Common myeloid progenitor, CD34-positive (primary cell): ENCODE measurements at regions not wholly inside any gene's neighbourhood (a gene's known extent, or its start where the extent isn't known, plus 50 kb on each side); places are given as distances from the start of the nearest gene placed in this dataset.
"Not testable (repeated sequence)": the region's sequence is repeated elsewhere in the genome, so short reads cannot be mapped to it uniquely, and the experiment has no call there.

Experiments used
- CTCF ChIA-PET: fragments of 350-600 bp; sonication (Branson Sonifier 250); formaldehyde crosslinking; loops from one replicate; lab custom pipeline; 2021; ENCODE audit warnings: antibody characterized with exemption; lab: Charles Lee
- POLR2A ChIA-PET: fragments of 350-600 bp; sonication (Branson Sonifier 250); formaldehyde crosslinking; loops from one replicate; lab custom pipeline; 2021; ENCODE audit warnings: antibody characterized with exemption; lab: Charles Lee
- DNase-seq, 3 donors: peaks; one replicate each; pipeline versions ENCODE4 v3.0.0 to v3.0.0-alpha.2; 2013
- H3K27ac ChIP-seq, 2 experiments: 1 replicate in 1 of 2; 2 replicates in 1 of 2; pipeline ENCODE4 v1.7.0; 2013; ENCODE audit warnings: inconsistent platforms in 2 of 2, low read length in 2 of 2, mild to moderate bottlenecking in 2 of 2, low read depth in 1 of 2, moderate library complexity in 1 of 2; ENCODE audit not compliant: severe bottlenecking in 2 of 2, insufficient read depth in 1 of 2, poor library complexity in 1 of 2
- H3K27me3 ChIP-seq, 5 experiments: replicated peaks in 2 of 5; 1 replicate in 3 of 5; 2 replicates in 2 of 5; pipeline versions ENCODE4 v1.6.1 to v1.7.0; 2013; ENCODE audit warnings: low read length in 4 of 5, mild to moderate bottlenecking in 2 of 5, moderate library complexity in 2 of 5, inconsistent platforms in 1 of 5; ENCODE audit not compliant: insufficient read depth in 5 of 5, control insufficient read depth in 4 of 5
- H3K36me3 ChIP-seq, 4 experiments: 1 replicate in 2 of 4; 2 replicates in 2 of 4; pipeline versions ENCODE4 v1.6.1 to v1.7.0; 2013; ENCODE audit warnings: low read length in 3 of 4, control low read depth in 1 of 4, mild to moderate bottlenecking in 1 of 4; ENCODE audit not compliant: control insufficient read depth in 4 of 4, insufficient read depth in 4 of 4
- H3K4me1 ChIP-seq, 4 experiments: 1 replicate in 3 of 4; 2 replicates in 1 of 4; pipeline versions ENCODE4 v1.6.1 to v1.7.1; 2013; ENCODE audit warnings: low read length in 3 of 4, mild to moderate bottlenecking in 3 of 4, control low read depth in 1 of 4, inconsistent platforms in 1 of 4, moderate library complexity in 1 of 4; ENCODE audit not compliant: control insufficient read depth in 4 of 4, insufficient read depth in 4 of 4; ENCODE audit errors: control extremely low read depth in 1 of 4
- H3K4me3 ChIP-seq, 7 experiments: 1 replicate in 4 of 7; 2 replicates in 3 of 7; pipeline versions ENCODE4 v1.5.1 to v1.7.0; 2013; ENCODE audit warnings: mild to moderate bottlenecking in 7 of 7, low read length in 6 of 7, moderate library complexity in 6 of 7, inconsistent platforms in 2 of 7, low read depth in 2 of 7, control low read depth in 1 of 7; ENCODE audit not compliant: insufficient read depth in 4 of 7, control insufficient read depth in 1 of 7; ENCODE audit errors: extremely low read depth in 1 of 7
- H3K9me3 ChIP-seq, 5 experiments: 1 replicate in 4 of 5; 2 replicates in 1 of 5; pipeline versions ENCODE4 v1.6.1 to v1.7.1; 2013; ENCODE audit warnings: low read length in 4 of 5, mild to moderate bottlenecking in 2 of 5, inconsistent platforms in 1 of 5, low read depth in 1 of 5, moderate library complexity in 1 of 5; ENCODE audit not compliant: control insufficient read depth in 4 of 5, insufficient read depth in 2 of 5; ENCODE audit errors: control extremely low read depth in 1 of 5
- WGBS: methylation state at CpG from one replicate; pipeline ENCODE4 v1.1.5; 2013; ENCODE audit not compliant: insufficient coverage; 5-methylcytosine and 5-hydroxymethylcytosine counted together

- H3K4me1 ChIP-seq, H3K27me3 ChIP-seq, H3K9me3 ChIP-seq, H3K27ac ChIP-seq, POLR2A ChIA-PET, DNase-seq, H3K36me3 ChIP-seq, CTCF ChIA-PET, H3K4me3 ChIP-seq: not testable (repeated sequence)
- no CpG with 5 or more reads among the region's 37 CpGs for WGBS
These were observed 441.3 kb downstream of the OR4F29 start for GRCh38 chr1:9941-10717.
